GM12878 (cell line): ENCODE measurements at regions not wholly inside any gene's neighbourhood (a gene's known extent, or its start where the extent isn't known, plus 50 kb on each side); places are given as distances from the start of the nearest gene placed in this dataset.

ENCODE experiments used
- ATAC-seq: fragments of 200-7000 bp; cut with Tn5 transposase; 3 replicates; pipeline ENCODE4 v1.9.1; 2020; ENCODE audit warnings: mild to moderate bottlenecking, moderate library complexity
- BruUV-seq: library from RNA; stranded (reverse); fragments of 400-500 nt; replicated peaks from 2 replicates; lab custom pipeline; 2021; lab: Mats Ljungman, UMichigan
- CTCF ChIA-PET: fragments of 300-600 bp; sonication (Branson Sonifier 250); formaldehyde crosslinking; extraction: SDS; loops from one replicate; lab custom pipeline; 2021; ENCODE audit warnings: inconsistent platforms; lab: Yijun Ruan, JAX
- POLR2A ChIA-PET: fragments of 350-600 bp; formaldehyde crosslinking; extraction: SDS; loops from one replicate; lab custom pipeline; 2021; ENCODE audit warnings: inconsistent platforms; lab: Charles Lee
- RAD21 ChIA-PET: fragments of 300-600 bp; sonication (Branson Sonifier 250); formaldehyde crosslinking; loops from one replicate; lab custom pipeline; 2023; ENCODE audit warnings: antibody characterized with exemption; ENCODE audit not compliant: unreplicated experiment; lab: Charles Lee
- SMC1A ChIA-PET: fragments of 300-600 bp; sonication (Branson Sonifier 250); formaldehyde crosslinking; loops from one replicate; lab custom pipeline; 2023; ENCODE audit not compliant: unreplicated experiment, uncharacterized antibody; lab: Charles Lee
- DNase-seq: peaks from one replicate; pipeline ENCODE4 v3.0.0-alpha.2; 2011; ENCODE audit warnings: low read depth, low spot score
- FAIRE-seq: peaks from 3 replicates; lab custom pipeline; 2011; peaks lifted over from hg19 to GRCh38; lab: Jason Lieb, UNC
- H2AFZ ChIP-seq: 2 replicates; pipeline ENCODE4 v1.6.0; 2011; ENCODE audit warnings: low read depth, low read length, control low read depth; ENCODE audit not compliant: control insufficient read depth
- H3K27ac ChIP-seq: 2 replicates; pipeline ENCODE4 v1.5.1; 2011; ENCODE audit warnings: control low read depth; ENCODE audit not compliant: control insufficient read depth, insufficient read depth
- H3K27me3 ChIP-seq, 2 experiments: replicated peaks in 1 of 2; 2 replicates each; pipeline versions ENCODE4 v1.6.0 to v1.6.1; 2011; ENCODE audit warnings: low read length in 1 of 2; ENCODE audit not compliant: control insufficient read depth in 2 of 2, insufficient read depth in 2 of 2
- H3K36me3 ChIP-seq, 2 experiments: 2 replicates each; pipeline ENCODE4 v1.5.1; 2011; ENCODE audit warnings: low read length in 1 of 2; ENCODE audit not compliant: control insufficient read depth in 2 of 2, insufficient read depth in 2 of 2
- H3K4me1 ChIP-seq: 2 replicates; pipeline ENCODE4 v1.6.1; 2011; ENCODE audit warnings: mild to moderate bottlenecking, low read length, moderate library complexity, mixed read lengths; ENCODE audit not compliant: control insufficient read depth, insufficient read depth
- H3K4me2 ChIP-seq: 2 replicates; pipeline ENCODE4 v1.6.0; 2011; ENCODE audit warnings: control low read depth; ENCODE audit not compliant: control insufficient read depth, insufficient read depth
- H3K4me3 ChIP-seq: fragments of 200-600 bp; sonication (generic); 2 replicates; pipeline ENCODE4 v1.5.1; 2016
- H3K79me2 ChIP-seq: 2 replicates; pipeline ENCODE4 v1.6.0; 2011; ENCODE audit warnings: low read length; ENCODE audit not compliant: control insufficient read depth, insufficient read depth
- H3K9ac ChIP-seq: 2 replicates; pipeline ENCODE4 v1.8.0; 2011; ENCODE audit warnings: low read length, control low read depth, mixed read lengths; ENCODE audit not compliant: control insufficient read depth, insufficient read depth
- H3K9me3 ChIP-seq: replicated peaks from 3 replicates; pipeline ENCODE4 v1.5.1; 2011; ENCODE audit warnings: mild to moderate bottlenecking, low read length; ENCODE audit not compliant: control insufficient read depth, insufficient read depth
- H4K20me1 ChIP-seq: 2 replicates; pipeline ENCODE4 v1.6.0; 2011; ENCODE audit not compliant: control insufficient read depth, insufficient read depth
- BCL11A ChIP-seq: IDR thresholded peaks from 2 replicates; pipeline ENCODE4 v1.6.1; 2011; ENCODE audit warnings: low read depth, low read length
- ESRRA ChIP-seq: IDR thresholded peaks from 2 replicates; pipeline ENCODE4 v1.6.1; 2012; ENCODE audit warnings: mild to moderate bottlenecking, low read length, improper control_type of control experiment
- FOXK2 ChIP-seq: fragments of 450-650 bp; IDR thresholded peaks from 2 replicates; pipeline ENCODE4 v1.6.1; 2017; ENCODE audit warnings: mild to moderate bottlenecking, moderate library complexity
- GATAD2B ChIP-seq: fragments of 450-650 bp; conservative IDR thresholded peaks from 2 replicates; pipeline ENCODE4 v1.6.1; 2017; ENCODE audit warnings: low read depth, mild to moderate bottlenecking, moderate library complexity
- HDAC6 ChIP-seq: fragments of 200-600 bp; sonication (generic); IDR thresholded peaks from one replicate; pipeline ENCODE4 v1.8.0; 2017; ENCODE audit warnings: antibody characterized with exemption; ENCODE audit not compliant: unreplicated experiment
- HSF1 ChIP-seq: fragments of 150-350 bp; IDR thresholded peaks from 2 replicates; pipeline ENCODE4 v1.6.1; 2014; ENCODE audit warnings: mild to moderate bottlenecking, low read depth, low read length
- JUNB ChIP-seq: IDR thresholded peaks from 2 replicates; pipeline ENCODE4 v1.6.1; 2016; ENCODE audit warnings: antibody characterized with exemption, mild to moderate bottlenecking
- LARP7 ChIP-seq: fragments of 450-650 bp; IDR thresholded peaks from 2 replicates; pipeline ENCODE4 v1.6.1; 2017; ENCODE audit warnings: mild to moderate bottlenecking
- MTA2 ChIP-seq: fragments of 450-650 bp; IDR thresholded peaks from 2 replicates; pipeline ENCODE4 v1.6.1; 2016; ENCODE audit warnings: low read depth, mild to moderate bottlenecking, moderate library complexity
- NBN ChIP-seq: fragments of 450-650 bp; IDR thresholded peaks from 2 replicates; pipeline ENCODE4 v1.6.1; 2016
- NFIC ChIP-seq: IDR thresholded peaks from 2 replicates; pipeline ENCODE4 v1.6.1; 2012; ENCODE audit warnings: low read depth, mild to moderate bottlenecking, inconsistent platforms, low read length, moderate library complexity
- NFXL1 ChIP-seq: fragments of 450-650 bp; IDR thresholded peaks from 2 replicates; pipeline ENCODE4 v1.6.1; 2017; ENCODE audit warnings: antibody characterized with exemption, mild to moderate bottlenecking, borderline replicate concordance
- NR2F1 ChIP-seq: fragments of 450-650 bp; conservative IDR thresholded peaks from 2 replicates; pipeline ENCODE4 v1.6.1; 2017; ENCODE audit warnings: mild to moderate bottlenecking
- PAX5 ChIP-seq: IDR thresholded peaks from 2 replicates; pipeline ENCODE4 v1.6.1; 2011; ENCODE audit warnings: low read depth, low read length, borderline replicate concordance
- PKNOX1 ChIP-seq: fragments of 450-650 bp; IDR thresholded peaks from 2 replicates; pipeline ENCODE4 v1.6.1; 2016; ENCODE audit warnings: mild to moderate bottlenecking
- SMAD1 ChIP-seq: fragments of 450-650 bp; IDR thresholded peaks from 2 replicates; pipeline ENCODE4 v1.6.1; 2018; ENCODE audit warnings: mild to moderate bottlenecking, low read depth; ENCODE audit not compliant: partially characterized antibody
- STAT3 ChIP-seq: IDR thresholded peaks from 2 replicates; pipeline ENCODE4 v1.6.1; 2011; ENCODE audit warnings: low read depth, low read length, improper control_type of control experiment
- SUZ12 ChIP-seq: fragments of 200-600 bp; sonication (generic); IDR thresholded peaks from one replicate; pipeline ENCODE4 v1.6.1; 2018; ENCODE audit warnings: antibody characterized with exemption, mild to moderate bottlenecking; ENCODE audit not compliant: unreplicated experiment
- YY1 ChIP-seq: IDR thresholded peaks from 2 replicates; pipeline ENCODE4 v1.6.1; 2011; ENCODE audit warnings: low read depth, mild to moderate bottlenecking, low read length
- ZZZ3 ChIP-seq: IDR thresholded peaks from 2 replicates; pipeline ENCODE4 v1.6.1; 2011; ENCODE audit warnings: low read depth; ENCODE audit not compliant: control insufficient read depth, insufficient read length
- WGBS: methylation state at CpG from one replicate; pipeline ENCODE4 v1.1.6; 2016; ENCODE audit warnings: low lambda C conversion rate; ENCODE audit not compliant: insufficient replicate concordance, insufficient coverage; ENCODE audit errors: missing lambda C conversion rate; 5-methylcytosine and 5-hydroxymethylcytosine counted together
- in situ Hi-C: fragments of 300-500 bp; cut with MboI; formaldehyde crosslinking; loops from 9 replicates; pipeline ENCODE4 v1.14.3; 2018; ENCODE audit warnings: mixed read lengths
- intact Hi-C: fragments of 100-400 bp; cut with micrococcal nuclease; formaldehyde crosslinking; loops from one replicate; pipeline ENCODE4 v1.14.2; 2022; ENCODE audit not compliant: unreplicated experiment

- SMC1A ChIA-PET: no interaction called here
- H3K27me3 ChIP-seq: no peaks in the 10 kb centered on the region
- no peaks in the 10 kb centered on the region for H4K20me1 ChIP-seq
- H3K27ac ChIP-seq: no peak overlapping the region
- intact Hi-C loops: no loop called here
- H3K4me1 ChIP-seq: no peaks in the 10 kb centered on the region
- in situ Hi-C loops: no loop called here
- no peak for TF ChIP-seq SUZ12
- no peak for TF ChIP-seq LARP7
- TF ChIP-seq PKNOX1: no peak
- TF ChIP-seq ESRRA: no peak
- H3K9me3 ChIP-seq: no peaks in the 10 kb centered on the region; the same call in 2 of the 3 replicates
- RAD21 ChIA-PET: no interaction called here
- CTCF ChIA-PET: no interaction called here
- no peaks in the 10 kb centered on the region for H3K79me2 ChIP-seq
- 26% methylated on average over 8 of the region's 10 CpGs for WGBS
- FAIRE-seq: no peak
- no peak overlapping the region for H3K9ac ChIP-seq
- DNase-seq: no peak
- H3K36me3 ChIP-seq: no peaks in the 10 kb centered on the region
- ATAC-seq: no peak
- no peak overlapping the region for H3K4me3 ChIP-seq
- no TSS peak for BruUV-seq
- H2AFZ ChIP-seq: no peak overlapping the region
- H3K4me2 ChIP-seq: no peak overlapping the region
- POLR2A ChIA-PET: no interaction called here
These were observed 1005.9 kb downstream of the BRD1 start for GRCh38 chr22:48821727-48822126.

GRCh38 chr22:48821346-48821690 is 1006.4 kb downstream of the BRD1 start:
- TF ChIP-seq SMAD1 (no peak), YY1 (no peak), MTA2 (no peak), JUNB (no peak), FOXK2 (no peak), ZZZ3 (no peak), PAX5 (no peak), HDAC6 (no peak), GATAD2B (no peak), NFXL1 (no peak), NR2F1 (no peak), STAT3 (no peak), NFIC (no peak), HSF1 (no peak), NBN (no peak), BCL11A (no peak)
- no peaks in the 10 kb centered on the region for H3K4me1 ChIP-seq
- intact Hi-C loops: no loop called here
- H3K9ac ChIP-seq: no peak overlapping the region
- no peak overlapping the region for H3K4me2 ChIP-seq
- H3K79me2 ChIP-seq: no peaks in the 10 kb centered on the region
- FAIRE-seq: no peak
- H3K36me3 ChIP-seq: no peaks in the 10 kb centered on the region
- WGBS: 27% methylated on average over 5 of the region's 10 CpGs
- no peak for ATAC-seq
- SMC1A ChIA-PET: no interaction called here
- POLR2A ChIA-PET: no interaction called here
- RAD21 ChIA-PET: no interaction called here
- H4K20me1 ChIP-seq: no peaks in the 10 kb centered on the region
- no peak overlapping the region for H3K4me3 ChIP-seq
- H3K27me3 ChIP-seq: no peaks in the 10 kb centered on the region
- in situ Hi-C loops: no loop called here
- CTCF ChIA-PET: no interaction called here
- BruUV-seq: no TSS peak
- DNase-seq: no peak
- no peak overlapping the region for H3K27ac ChIP-seq
- no peak overlapping the region for H2AFZ ChIP-seq
- no peaks in the 10 kb centered on the region; the same call in 2 of the 3 replicates for H3K9me3 ChIP-seq
